ENCODE measurements at regions not wholly inside any gene's neighbourhood (a gene's known extent, or its start where the extent isn't known, plus 50 kb on each side); places are given as distances from the start of the nearest gene placed in this dataset.
"Not testable (repeated sequence)": the region's sequence is repeated elsewhere in the genome, so short reads cannot be mapped to it uniquely, and the experiment has no call there.

DNA sequence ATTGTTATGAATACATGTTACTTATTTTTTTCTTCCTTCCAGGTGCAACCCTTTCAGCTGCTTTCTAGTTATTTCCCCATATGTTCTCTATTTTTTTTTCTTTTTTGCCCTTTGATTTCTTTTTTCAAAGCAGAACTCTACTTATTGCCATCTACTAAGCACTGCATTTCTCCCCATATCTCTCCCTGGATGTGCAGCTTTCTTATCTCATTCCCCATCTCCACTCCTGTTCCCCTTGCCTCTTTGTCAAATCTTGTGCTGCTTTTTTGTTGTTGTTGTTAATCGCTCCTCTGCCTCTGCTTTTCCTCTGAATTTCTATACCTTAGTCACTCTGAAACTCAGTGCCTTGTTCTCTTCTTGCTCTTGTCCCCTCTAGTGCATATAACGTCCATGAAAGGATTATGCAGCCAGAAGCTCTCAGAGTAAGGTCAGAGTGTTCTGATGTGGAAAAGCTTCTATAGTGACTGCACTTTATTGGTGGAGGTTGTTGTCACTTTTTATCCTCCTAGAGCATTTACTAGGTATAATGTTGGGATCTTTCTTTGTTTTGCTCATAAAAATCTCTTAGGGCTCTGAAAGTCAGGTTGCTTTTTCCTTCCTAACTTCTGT, 51.1 kb upstream of the JADE1 start:
- Histone ChIP-seq H3K27me3 (ENCODE audit: control insufficient read depth, insufficient read depth, low read length) (no peaks in the 10 kb centered on the region), H2AFZ (no peak overlapping the region)

DNA sequence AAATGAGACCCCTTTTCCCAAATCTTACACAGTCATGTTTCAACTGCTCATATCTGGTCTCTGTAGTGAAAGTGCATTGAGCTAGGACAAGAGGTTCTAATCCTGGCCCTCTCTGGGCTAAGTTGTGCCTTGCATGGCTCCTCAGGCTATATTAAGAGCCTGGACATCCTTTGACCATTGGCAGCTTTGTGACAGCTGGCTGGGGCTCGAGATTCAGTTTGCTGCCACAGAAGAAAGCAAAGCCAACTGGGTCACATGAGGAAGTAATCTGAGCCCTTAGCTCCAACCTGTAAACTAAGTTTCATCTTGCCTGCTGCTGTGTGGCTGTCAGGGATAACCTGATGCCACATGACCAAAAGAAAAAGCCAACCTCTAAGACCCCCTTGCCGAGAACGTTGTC, 51.8 kb upstream of the JADE1 start:
- Histone ChIP-seq H2AFZ (no peak overlapping the region), H3K4me1 (no peaks in the 10 kb centered on the region), H3K4me2 (ENCODE audit: low read length) (peak overlapping the region; percentile 60), H3K79me2 (no peaks in the 10 kb centered on the region), H3K27me3 (ENCODE audit: control insufficient read depth, insufficient read depth, low read length) (no peaks in the 10 kb centered on the region), H3K27ac (no peak overlapping the region), H3K9ac (no peak overlapping the region), H3K36me3 (ENCODE audit: control insufficient read depth, insufficient read depth, low read length) (no peaks in the 10 kb centered on the region), H3K4me3 (ENCODE audit: low read depth, low read length) (peak overlapping the region; percentile 30), H3K9me3 (ENCODE audit: control insufficient read depth, low read length) (no peaks in the 10 kb centered on the region)
- TF ChIP-seq, protein P1, sequence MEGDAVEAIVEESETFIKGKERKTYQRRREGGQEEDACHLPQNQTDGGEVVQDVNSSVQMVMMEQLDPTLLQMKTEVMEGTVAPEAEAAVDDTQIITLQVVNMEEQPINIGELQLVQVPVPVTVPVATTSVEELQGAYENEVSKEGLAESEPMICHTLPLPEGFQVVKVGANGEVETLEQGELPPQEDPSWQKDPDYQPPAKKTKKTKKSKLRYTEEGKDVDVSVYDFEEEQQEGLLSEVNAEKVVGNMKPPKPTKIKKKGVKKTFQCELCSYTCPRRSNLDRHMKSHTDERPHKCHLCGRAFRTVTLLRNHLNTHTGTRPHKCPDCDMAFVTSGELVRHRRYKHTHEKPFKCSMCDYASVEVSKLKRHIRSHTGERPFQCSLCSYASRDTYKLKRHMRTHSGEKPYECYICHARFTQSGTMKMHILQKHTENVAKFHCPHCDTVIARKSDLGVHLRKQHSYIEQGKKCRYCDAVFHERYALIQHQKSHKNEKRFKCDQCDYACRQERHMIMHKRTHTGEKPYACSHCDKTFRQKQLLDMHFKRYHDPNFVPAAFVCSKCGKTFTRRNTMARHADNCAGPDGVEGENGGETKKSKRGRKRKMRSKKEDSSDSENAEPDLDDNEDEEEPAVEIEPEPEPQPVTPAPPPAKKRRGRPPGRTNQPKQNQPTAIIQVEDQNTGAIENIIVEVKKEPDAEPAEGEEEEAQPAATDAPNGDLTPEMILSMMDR (IDR thresholded peaks at IDR 0.05), result no peak

More for the DNA sequence above, 51.1 kb upstream of the JADE1 start:
- H3K79me2 ChIP-seq, result no peaks in the 10 kb centered on the region
- H3K4me1 ChIP-seq, result no peaks in the 10 kb centered on the region
- H3K9ac ChIP-seq, result no peak overlapping the region
- peak overlapping the region; percentile 30 for H3K4me3 ChIP-seq (ENCODE audit: low read depth, low read length)
- no peaks in the 10 kb centered on the region for H3K9me3 ChIP-seq (ENCODE audit: control insufficient read depth, low read length)
- H3K27ac ChIP-seq, result no peak overlapping the region
- H3K36me3 ChIP-seq (ENCODE audit: control insufficient read depth, insufficient read depth, low read length), result no peaks in the 10 kb centered on the region
- peak overlapping the region; percentile 60 for H3K4me2 ChIP-seq (ENCODE audit: low read length)
- TF ChIP-seq, protein P1 (IDR thresholded peaks at IDR 0.05), result no peak

DNA sequence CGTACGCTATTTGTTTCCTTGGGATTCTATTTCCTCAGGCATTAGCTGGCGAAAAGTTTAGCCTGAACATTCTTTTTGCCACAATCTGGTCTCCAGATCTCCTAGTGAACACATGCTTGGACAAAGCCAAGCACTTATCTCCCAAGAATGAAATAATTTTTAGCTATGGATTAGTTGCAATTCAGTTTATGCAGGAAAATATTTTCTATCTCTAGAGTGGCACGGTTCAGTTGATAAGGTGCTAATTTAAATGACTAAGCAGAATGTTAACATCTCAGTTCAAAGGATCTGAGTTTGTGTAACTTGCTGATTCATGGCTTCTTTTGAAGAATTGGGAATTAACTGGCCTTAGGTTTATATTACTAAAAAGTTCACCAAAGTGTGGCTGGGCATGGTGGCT, 58.1 kb upstream of the JADE1 start:
- Histone ChIP-seq H2AFZ (no peak overlapping the region), H3K27ac (no peak overlapping the region), H3K36me3 (ENCODE audit: control insufficient read depth, insufficient read depth, low read length) (no peaks in the 10 kb centered on the region), H3K79me2 (no peaks in the 10 kb centered on the region), H3K9me3 (ENCODE audit: control insufficient read depth, low read length) (no peaks in the 10 kb centered on the region), H3K4me2 (ENCODE audit: low read length) (no peak overlapping the region), H3K9ac (no peak overlapping the region), H3K27me3 (ENCODE audit: control insufficient read depth, insufficient read depth, low read length) (no peaks in the 10 kb centered on the region), H3K4me1 (no peaks in the 10 kb centered on the region), H3K4me3 (ENCODE audit: low read depth, low read length) (no peak overlapping the region)
- TF ChIP-seq, protein P1 (IDR thresholded peaks at IDR 0.05), result no peak

DNA sequence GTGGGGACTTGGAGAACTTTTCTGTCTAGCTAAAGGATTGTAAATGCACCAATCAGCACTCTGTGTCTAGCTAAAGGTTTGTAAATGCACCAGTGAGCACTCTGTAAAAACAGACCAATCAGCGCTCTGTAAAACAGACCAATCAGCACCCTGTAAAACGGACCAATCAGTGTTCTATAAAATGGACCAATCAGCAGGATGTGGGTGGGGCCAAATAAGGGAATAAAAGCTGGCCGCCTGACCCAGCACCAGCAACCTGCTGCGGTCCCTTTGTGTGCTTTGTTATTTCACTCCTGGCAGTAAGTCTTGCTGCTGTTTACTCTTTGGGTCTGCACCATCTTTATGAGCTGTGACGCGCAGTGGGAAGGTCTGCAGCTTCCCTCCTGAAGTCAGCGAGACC, 67.8 kb upstream of the JADE1 start:
- H2AFZ ChIP-seq; H3K4me2 ChIP-seq (ENCODE audit: low read length); H3K36me3 ChIP-seq (ENCODE audit: control insufficient read depth, insufficient read depth, low read length); H3K9me3 ChIP-seq (ENCODE audit: control insufficient read depth, low read length); H3K27me3 ChIP-seq (ENCODE audit: control insufficient read depth, insufficient read depth, low read length); H3K4me3 ChIP-seq (ENCODE audit: low read depth, low read length); H3K27ac ChIP-seq; H3K9ac ChIP-seq; H3K4me1 ChIP-seq; H3K79me2 ChIP-seq: not testable (repeated sequence)

DNA sequence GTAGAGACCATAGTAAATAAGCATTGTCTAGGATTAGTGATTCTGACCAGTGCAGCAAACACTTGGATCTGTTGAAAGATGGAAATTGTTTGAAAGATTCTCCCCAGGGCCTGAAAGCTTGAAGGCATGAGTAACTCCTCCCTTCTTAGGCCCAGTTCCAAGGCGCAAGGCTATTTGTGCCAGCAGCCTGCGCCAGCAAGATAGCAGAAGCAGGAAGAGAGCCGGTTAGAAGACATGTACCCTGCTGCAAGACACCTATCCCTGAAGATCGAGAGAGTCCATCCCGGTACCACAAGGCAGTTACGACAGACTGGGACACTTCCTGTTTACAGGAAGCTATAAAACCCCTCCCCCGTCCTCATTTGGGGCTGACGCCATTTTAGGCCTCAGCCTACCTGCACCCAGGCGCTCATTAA, 72.4 kb upstream of the JADE1 start:
- no peak overlapping the region for H3K27ac ChIP-seq
- H2AFZ ChIP-seq, result no peak overlapping the region
- H3K9ac ChIP-seq, result no peak overlapping the region
- H3K4me1 ChIP-seq, result no peaks in the 10 kb centered on the region
- H3K79me2 ChIP-seq, result no peaks in the 10 kb centered on the region
- H3K36me3 ChIP-seq (ENCODE audit: control insufficient read depth, insufficient read depth, low read length), result no peaks in the 10 kb centered on the region
- TF ChIP-seq, protein P1 (IDR thresholded peaks at IDR 0.05), result no peak
- H3K4me2 ChIP-seq (ENCODE audit: low read length), result no peak overlapping the region
- H3K27me3 ChIP-seq (ENCODE audit: control insufficient read depth, insufficient read depth, low read length), result no peaks in the 10 kb centered on the region
- H3K9me3 ChIP-seq (ENCODE audit: control insufficient read depth, low read length), result no peaks in the 10 kb centered on the region
- H3K4me3 ChIP-seq (ENCODE audit: low read depth, low read length), result no peak overlapping the region

Data from parathyroid adenoma (tissue), 2 donors.